ENCODE measurements at regions not wholly inside any gene's neighbourhood (a gene's known extent, or its start where the extent isn't known, plus 50 kb on each side); places are given as distances from the start of the nearest gene placed in this dataset.

GRCh38 chr4:72814241-72814640 is 245.2 kb upstream of the ADAMTS3 start (continued):
- no peak for TF ChIP-seq MGA (IDR thresholded peaks at IDR 0.05)
